ENCODE measurements at regions not wholly inside any gene's neighbourhood (a gene's known extent, or its start where the extent isn't known, plus 50 kb on each side); places are given as distances from the start of the nearest gene placed in this dataset.

DNA sequence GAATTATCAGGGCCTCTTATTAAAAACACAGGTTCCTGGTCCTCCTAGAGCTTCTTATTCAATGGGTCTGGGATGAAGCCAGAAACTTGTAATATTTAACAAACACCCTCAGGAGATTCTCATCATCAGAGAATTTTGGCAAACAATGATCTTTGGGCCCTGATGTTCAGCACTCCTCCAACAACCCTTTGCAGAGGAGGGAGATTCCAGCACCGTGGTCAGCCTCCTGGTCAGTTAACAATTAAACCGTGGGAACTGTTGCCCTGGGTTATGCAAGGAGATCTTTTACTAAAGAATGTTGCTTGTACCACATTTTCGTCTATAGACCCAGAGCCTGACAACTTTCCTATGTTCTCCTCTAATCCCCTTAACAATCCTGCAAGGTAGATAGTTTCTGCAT, 294.4 kb downstream of the PLPP3 start:
- no peak for DNase-seq
- Mint-ChIP-seq H3K4me1 (no peaks in the 10 kb centered on the region), H3K9me3 (no peaks in the 10 kb centered on the region), H3K4me3 (no peak overlapping the region), H3K27ac (no peak overlapping the region), H3K36me3 (ENCODE audit: insufficient read depth in 1 of 3, low read depth in 3 of 3) (no peaks in the 10 kb centered on the region), H3K27me3 (ENCODE audit: low read depth) (no peaks in the 10 kb centered on the region)
- Histone ChIP-seq H4K20me1 (ENCODE audit: control insufficient read depth, insufficient read depth, insufficient read length) (no peaks in the 10 kb centered on the region), H2AFZ (ENCODE audit: low read length) (no peak overlapping the region), H3K27ac (ENCODE audit: insufficient read length, low read depth, low read length) (no peak overlapping the region), H3K79me1 (ENCODE audit: insufficient read depth, low read depth, low read length, poor library complexity, severe bottlenecking) (no peaks in the 10 kb centered on the region), H2BK120ac (ENCODE audit: low read depth, low read length, poor library complexity, severe bottlenecking) (no peak overlapping the region), H3K4me2 (ENCODE audit: insufficient read depth, insufficient read length, low read length) (no peak overlapping the region), H4K8ac (replicated peaks; ENCODE audit: insufficient read length, low read depth, low read length) (no peak overlapping the region), H3K56ac (ENCODE audit: insufficient read length, low read depth, low read length) (no peak overlapping the region), H3K23ac (ENCODE audit: insufficient read length, low read depth, low read length) (no peak overlapping the region), H2BK20ac (ENCODE audit: low read depth, low read length, poor library complexity, severe bottlenecking) (no peak overlapping the region), H2BK5ac (ENCODE audit: insufficient read length, low read length) (no peak overlapping the region), H4K5ac (ENCODE audit: insufficient read length, low read depth, low read length) (no peak overlapping the region), H2BK15ac (ENCODE audit: low read depth, low read length) (no peak overlapping the region), H3K9me3 (ENCODE audit: control insufficient read depth, low read depth, low read length) (no peaks in the 10 kb centered on the region), H3T11ph (ENCODE audit: low read length) (no peak overlapping the region), H2AK5ac (ENCODE audit: insufficient read length, low read length) (no peak overlapping the region), H3K9ac (ENCODE audit: extremely low read depth, insufficient read length, low read length) (no peak overlapping the region), H3K4ac (ENCODE audit: low read depth, low read length) (no peak overlapping the region), H2BK12ac (ENCODE audit: insufficient read length, low read depth, low read length) (no peak overlapping the region), H3K79me2 (ENCODE audit: insufficient read depth, low read length) (no peaks in the 10 kb centered on the region), H3K14ac (ENCODE audit: insufficient read depth, low read length) (no peak overlapping the region), H3K23me2 (ENCODE audit: insufficient read length, low read depth, low read length, poor library complexity, severe bottlenecking) (no peaks in the 10 kb centered on the region), H4K91ac (ENCODE audit: insufficient read length, low read depth, low read length) (no peak overlapping the region), H3K18ac (ENCODE audit: insufficient read length, low read depth, low read length) (no peak overlapping the region), H3K4me1 (ENCODE audit: insufficient read depth, low read length) (no peaks in the 10 kb centered on the region), H3K27me3 (ENCODE audit: insufficient read depth, low read length) (no peaks in the 10 kb centered on the region)
- no CpG with 5 or more reads among the region's 3 CpGs for WGBS (ENCODE audit: extremely low coverage, insufficient read length, low lambda C conversion rate)
- TF ChIP-seq, protein P1, sequence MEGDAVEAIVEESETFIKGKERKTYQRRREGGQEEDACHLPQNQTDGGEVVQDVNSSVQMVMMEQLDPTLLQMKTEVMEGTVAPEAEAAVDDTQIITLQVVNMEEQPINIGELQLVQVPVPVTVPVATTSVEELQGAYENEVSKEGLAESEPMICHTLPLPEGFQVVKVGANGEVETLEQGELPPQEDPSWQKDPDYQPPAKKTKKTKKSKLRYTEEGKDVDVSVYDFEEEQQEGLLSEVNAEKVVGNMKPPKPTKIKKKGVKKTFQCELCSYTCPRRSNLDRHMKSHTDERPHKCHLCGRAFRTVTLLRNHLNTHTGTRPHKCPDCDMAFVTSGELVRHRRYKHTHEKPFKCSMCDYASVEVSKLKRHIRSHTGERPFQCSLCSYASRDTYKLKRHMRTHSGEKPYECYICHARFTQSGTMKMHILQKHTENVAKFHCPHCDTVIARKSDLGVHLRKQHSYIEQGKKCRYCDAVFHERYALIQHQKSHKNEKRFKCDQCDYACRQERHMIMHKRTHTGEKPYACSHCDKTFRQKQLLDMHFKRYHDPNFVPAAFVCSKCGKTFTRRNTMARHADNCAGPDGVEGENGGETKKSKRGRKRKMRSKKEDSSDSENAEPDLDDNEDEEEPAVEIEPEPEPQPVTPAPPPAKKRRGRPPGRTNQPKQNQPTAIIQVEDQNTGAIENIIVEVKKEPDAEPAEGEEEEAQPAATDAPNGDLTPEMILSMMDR (conservative IDR thresholded peaks at IDR 0.05): no peak

Measured in H9 (cell line).